SU-DHL-6 (cell line): ENCODE measurements at regions not wholly inside any gene's neighbourhood (a gene's known extent, or its start where the extent isn't known, plus 50 kb on each side); places are given as distances from the start of the nearest gene placed in this dataset.

Experiments
- EZH2phosphoT487 ChIP-seq: fragments of 200-600 bp; sonication (generic), shearing (Covaris generic); conservative IDR thresholded peaks from 2 replicates; pipeline ENCODE4 v1.6.1; 2018; ENCODE audit warnings: mild to moderate bottlenecking, antibody characterized with exemption, low read length, moderate library complexity, mixed read lengths
- TF ChIP-seq, protein P1 (sequence below): fragments of 200-600 bp; sonication (generic); IDR thresholded peaks from one replicate; pipeline ENCODE4 v1.5.1; 2017; ENCODE audit warnings: antibody characterized with exemption, mild to moderate bottlenecking, low read length, moderate library complexity; ENCODE audit not compliant: insufficient read depth, poor library complexity, severe bottlenecking

DNA sequence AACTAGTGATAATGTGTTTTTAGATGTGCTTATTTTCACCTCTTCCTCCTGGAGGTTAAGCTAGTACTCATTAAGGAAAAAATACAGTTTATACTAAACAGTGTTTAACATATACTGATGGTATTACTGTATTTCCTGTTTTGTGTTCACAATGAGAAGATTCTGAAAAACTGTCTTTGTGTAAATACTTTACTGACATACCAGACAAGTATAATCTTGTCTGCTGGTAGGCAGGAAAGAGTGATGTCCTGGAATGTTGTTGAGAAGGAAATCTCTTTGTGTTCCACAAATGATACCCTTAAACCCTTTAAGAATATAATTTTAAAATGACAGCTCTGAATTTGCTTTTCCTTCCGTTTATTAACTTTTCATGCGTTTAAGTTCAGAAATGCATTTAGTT is 205.5 kb upstream of the NUDT6 start:
- TF ChIP-seq, protein P1, sequence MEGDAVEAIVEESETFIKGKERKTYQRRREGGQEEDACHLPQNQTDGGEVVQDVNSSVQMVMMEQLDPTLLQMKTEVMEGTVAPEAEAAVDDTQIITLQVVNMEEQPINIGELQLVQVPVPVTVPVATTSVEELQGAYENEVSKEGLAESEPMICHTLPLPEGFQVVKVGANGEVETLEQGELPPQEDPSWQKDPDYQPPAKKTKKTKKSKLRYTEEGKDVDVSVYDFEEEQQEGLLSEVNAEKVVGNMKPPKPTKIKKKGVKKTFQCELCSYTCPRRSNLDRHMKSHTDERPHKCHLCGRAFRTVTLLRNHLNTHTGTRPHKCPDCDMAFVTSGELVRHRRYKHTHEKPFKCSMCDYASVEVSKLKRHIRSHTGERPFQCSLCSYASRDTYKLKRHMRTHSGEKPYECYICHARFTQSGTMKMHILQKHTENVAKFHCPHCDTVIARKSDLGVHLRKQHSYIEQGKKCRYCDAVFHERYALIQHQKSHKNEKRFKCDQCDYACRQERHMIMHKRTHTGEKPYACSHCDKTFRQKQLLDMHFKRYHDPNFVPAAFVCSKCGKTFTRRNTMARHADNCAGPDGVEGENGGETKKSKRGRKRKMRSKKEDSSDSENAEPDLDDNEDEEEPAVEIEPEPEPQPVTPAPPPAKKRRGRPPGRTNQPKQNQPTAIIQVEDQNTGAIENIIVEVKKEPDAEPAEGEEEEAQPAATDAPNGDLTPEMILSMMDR = no peak
- no peak for TF ChIP-seq EZH2phosphoT487
